Gastroesophageal sphincter (tissue), 3 donors: ENCODE measurements at regions not wholly inside any gene's neighbourhood (a gene's known extent, or its start where the extent isn't known, plus 50 kb on each side); places are given as distances from the start of the nearest gene placed in this dataset.

Experiments used
- EP300 ChIP-seq: sonication (generic); formaldehyde crosslinking; IDR thresholded peaks from one replicate; pipeline ENCODE4 v1.6.1; 2017; ENCODE audit warnings: antibody characterized with exemption, mild to moderate bottlenecking
- POLR2AphosphoS5 ChIP-seq: sonication (generic); formaldehyde crosslinking; IDR thresholded peaks from one replicate; pipeline ENCODE4 v1.6.1; 2017; ENCODE audit warnings: antibody characterized with exemption
- TF ChIP-seq, protein P1 (sequence below), 4 experiments: fragments of 200-600 bp in 2 of 4; fragments of 450-650 bp in 2 of 4; sonication (generic) in 1 of 4; IDR thresholded peaks; one replicate each; pipeline ENCODE4 v1.5.1; 2017 to 2019; ENCODE audit warnings: antibody characterized with exemption in 4 of 4, mild to moderate bottlenecking in 2 of 4, moderate library complexity in 2 of 4

DNA sequence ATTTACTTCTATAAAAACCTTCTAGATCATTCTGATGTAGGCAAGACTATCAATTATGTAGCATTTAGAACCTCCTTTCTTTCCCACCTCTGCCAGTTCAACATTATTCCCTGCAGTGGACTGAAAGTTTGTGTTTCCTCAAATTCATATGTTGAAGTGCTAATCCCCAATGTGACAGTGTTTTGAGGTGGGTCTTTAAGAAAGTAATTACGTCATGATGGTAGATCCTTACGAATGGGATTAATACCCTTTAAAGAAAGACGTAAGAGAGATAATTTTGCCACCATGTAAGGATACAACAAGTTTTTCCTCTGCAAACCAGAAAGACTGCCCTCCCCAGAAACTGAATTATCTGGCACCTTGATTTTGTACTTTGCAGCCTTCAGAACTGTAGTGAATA lies 1489.7 kb upstream of the SEL1L start:
- TF ChIP-seq, protein P1, sequence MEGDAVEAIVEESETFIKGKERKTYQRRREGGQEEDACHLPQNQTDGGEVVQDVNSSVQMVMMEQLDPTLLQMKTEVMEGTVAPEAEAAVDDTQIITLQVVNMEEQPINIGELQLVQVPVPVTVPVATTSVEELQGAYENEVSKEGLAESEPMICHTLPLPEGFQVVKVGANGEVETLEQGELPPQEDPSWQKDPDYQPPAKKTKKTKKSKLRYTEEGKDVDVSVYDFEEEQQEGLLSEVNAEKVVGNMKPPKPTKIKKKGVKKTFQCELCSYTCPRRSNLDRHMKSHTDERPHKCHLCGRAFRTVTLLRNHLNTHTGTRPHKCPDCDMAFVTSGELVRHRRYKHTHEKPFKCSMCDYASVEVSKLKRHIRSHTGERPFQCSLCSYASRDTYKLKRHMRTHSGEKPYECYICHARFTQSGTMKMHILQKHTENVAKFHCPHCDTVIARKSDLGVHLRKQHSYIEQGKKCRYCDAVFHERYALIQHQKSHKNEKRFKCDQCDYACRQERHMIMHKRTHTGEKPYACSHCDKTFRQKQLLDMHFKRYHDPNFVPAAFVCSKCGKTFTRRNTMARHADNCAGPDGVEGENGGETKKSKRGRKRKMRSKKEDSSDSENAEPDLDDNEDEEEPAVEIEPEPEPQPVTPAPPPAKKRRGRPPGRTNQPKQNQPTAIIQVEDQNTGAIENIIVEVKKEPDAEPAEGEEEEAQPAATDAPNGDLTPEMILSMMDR (IDR thresholded peaks at IDR 0.05) = no peak
- TF ChIP-seq POLR2AphosphoS5 (no peak), EP300 (no peak)
